ENCODE measurements at regions not wholly inside any gene's neighbourhood (a gene's known extent, or its start where the extent isn't known, plus 50 kb on each side); places are given as distances from the start of the nearest gene placed in this dataset.

- intact Hi-C loops (cut with micrococcal nuclease; ENCODE audit: unreplicated experiment) = no loop called here
Observed at GRCh38 chr2:37829202-37829601, 95.9 kb upstream of the RMDN2 start.

GRCh38 chr2:37829616-37830395 lies 95.3 kb upstream of the RMDN2 start:
- Histone ChIP-seq H3K4me3 (no peak overlapping the region), H3K36me3 (ENCODE audit: low read depth) (no peaks in the 10 kb centered on the region), H3K27ac (no peak overlapping the region), H3K79me2 (ENCODE audit: low read depth) (no peaks in the 10 kb centered on the region), H3K4me2 (no peak overlapping the region), H4K20me1 (ENCODE audit: insufficient read depth) (no peaks in the 10 kb centered on the region), H3F3A (ENCODE audit: insufficient read depth, low read depth) (0 out of 2 replicates have a peak, but pooled peaks cover 7% of the 10 kb centered on the region), H3K4me1 (replicated peaks; ENCODE audit: insufficient read depth) (peaks cover 24% of the 10 kb centered on the region), H3K27me3 (ENCODE audit: insufficient read depth, low read depth) (no peaks in the 10 kb centered on the region), H2AFZ (no peak overlapping the region), H3K9me3 (ENCODE audit: insufficient read depth, low read depth) (no peaks in the 10 kb centered on the region), H3K9me2 (ENCODE audit: insufficient read depth) (no peaks in the 10 kb centered on the region)
- TF ChIP-seq CTCF (conservative IDR thresholded peaks at IDR 0.05) (no peak), EZH2 (IDR thresholded peaks at IDR 0.05; ENCODE audit: low read depth) (no peak)
- ChIA-PET CTCF (no interaction called here), POLR2A (ENCODE audit: unreplicated experiment) (no interaction called here)
- BruUV-seq (replicated peaks) = no TSS peak
- no peak for DNase-seq
- intact Hi-C loops (cut with micrococcal nuclease; ENCODE audit: unreplicated experiment) = no loop called here

More at GRCh38 chr2:37829202-37829601, 95.9 kb upstream of the RMDN2 start:
- Histone ChIP-seq H3K4me1 (replicated peaks; ENCODE audit: insufficient read depth) (peaks cover 24% of the 10 kb centered on the region), H2AFZ (no peak overlapping the region), H3K4me2 (no peak overlapping the region), H3K9me2 (ENCODE audit: insufficient read depth) (no peaks in the 10 kb centered on the region), H3K27me3 (ENCODE audit: insufficient read depth, low read depth) (no peaks in the 10 kb centered on the region), H3K36me3 (ENCODE audit: low read depth) (no peaks in the 10 kb centered on the region), H3F3A (ENCODE audit: insufficient read depth, low read depth) (0 out of 2 replicates have a peak, but pooled peaks cover 7% of the 10 kb centered on the region), H3K27ac (no peak overlapping the region), H3K79me2 (ENCODE audit: low read depth) (no peaks in the 10 kb centered on the region), H4K20me1 (ENCODE audit: insufficient read depth) (no peaks in the 10 kb centered on the region), H3K4me3 (no peak overlapping the region), H3K9me3 (ENCODE audit: insufficient read depth, low read depth) (no peaks in the 10 kb centered on the region)
- ChIA-PET CTCF (interaction anchor here (0.7 kb wide), 1 partner anchor 357 kb away, joined by 8 read pairs; no protein-coding TSS in a partner anchor), POLR2A (ENCODE audit: unreplicated experiment) (no interaction called here)
- no TSS peak for BruUV-seq (replicated peaks)
- peak in 1 of 2 experiments; percentile 47 for DNase-seq
- no peak for TF ChIP-seq EZH2 (IDR thresholded peaks at IDR 0.05; ENCODE audit: low read depth)
- no peak for TF ChIP-seq CTCF (conservative IDR thresholded peaks at IDR 0.05)

GRCh38 chr2:37830636-37831035 lies 94.5 kb upstream of the RMDN2 start:
- Histone ChIP-seq H3K79me2 (ENCODE audit: low read depth) (no peaks in the 10 kb centered on the region), H3K4me1 (replicated peaks; ENCODE audit: insufficient read depth) (peaks cover 24% of the 10 kb centered on the region), H3K9me3 (ENCODE audit: insufficient read depth, low read depth) (no peaks in the 10 kb centered on the region), H4K20me1 (ENCODE audit: insufficient read depth) (no peaks in the 10 kb centered on the region), H3K36me3 (ENCODE audit: low read depth) (no peaks in the 10 kb centered on the region), H3K27me3 (ENCODE audit: insufficient read depth, low read depth) (no peaks in the 10 kb centered on the region), H2AFZ (no peak overlapping the region), H3K27ac (no peak overlapping the region), H3K4me2 (no peak overlapping the region), H3K9me2 (ENCODE audit: insufficient read depth) (no peaks in the 10 kb centered on the region), H3K4me3 (no peak overlapping the region), H3F3A (ENCODE audit: insufficient read depth, low read depth) (0 out of 2 replicates have a peak, but pooled peaks cover 7% of the 10 kb centered on the region)
- intact Hi-C loops (cut with micrococcal nuclease; ENCODE audit: unreplicated experiment) = no loop called here
- POLR2A ChIA-PET (ENCODE audit: unreplicated experiment) = no interaction called here
- no TSS peak for BruUV-seq (replicated peaks)
- TF ChIP-seq EZH2 (IDR thresholded peaks at IDR 0.05; ENCODE audit: low read depth) (no peak), CTCF (conservative IDR thresholded peaks at IDR 0.05) (no peak)
- CTCF ChIA-PET = no interaction called here
- no peak for DNase-seq
